ENCODE measurements at regions not wholly inside any gene's neighbourhood (a gene's known extent, or its start where the extent isn't known, plus 50 kb on each side); places are given as distances from the start of the nearest gene placed in this dataset.

- H3K4me3 ChIP-seq (ENCODE audit: low read depth, low read length), result no peak overlapping the region
- no peak for TF ChIP-seq CTCF (IDR thresholded peaks at IDR 0.05; ENCODE audit: insufficient read depth, low read depth, low read length, missing control alignments)
- no peak for DNase-seq (ENCODE audit: low read depth)
Measured at GRCh38 chr18:72114801-72115594, 429.1 kb downstream of the CBLN2 start.

- no peak overlapping the region for H3K4me3 ChIP-seq (ENCODE audit: low read depth, low read length)
- TF ChIP-seq CTCF (IDR thresholded peaks at IDR 0.05; ENCODE audit: insufficient read depth, low read depth, low read length, missing control alignments), result no peak
- no peak for DNase-seq (ENCODE audit: low read depth)
Measured at GRCh38 chr18:72107647-72108383, 436.3 kb downstream of the CBLN2 start.

- DNase-seq (ENCODE audit: low read depth), result no peak
- H3K4me3 ChIP-seq (ENCODE audit: low read depth, low read length), result no peak overlapping the region
- TF ChIP-seq CTCF (IDR thresholded peaks at IDR 0.05; ENCODE audit: insufficient read depth, low read depth, low read length, missing control alignments), result no peak
Measured at GRCh38 chr18:72104851-72105250, 439.3 kb downstream of the CBLN2 start.

- TF ChIP-seq CTCF (IDR thresholded peaks at IDR 0.05; ENCODE audit: insufficient read depth, low read depth, low read length, missing control alignments), result no peak
- no peak for DNase-seq (ENCODE audit: low read depth)
- H3K4me3 ChIP-seq (ENCODE audit: low read depth, low read length), result no peak overlapping the region
Measured at GRCh38 chr18:72102412-72102811, 441.7 kb downstream of the CBLN2 start.

- no peak overlapping the region for H3K4me3 ChIP-seq (ENCODE audit: low read depth, low read length)
- no peak for DNase-seq (ENCODE audit: low read depth)
- no peak for TF ChIP-seq CTCF (IDR thresholded peaks at IDR 0.05; ENCODE audit: insufficient read depth, low read depth, low read length, missing control alignments)
Measured at GRCh38 chr18:72100465-72101004, 443.6 kb downstream of the CBLN2 start.

GRCh38 chr18:72091369-72091768 lies 452.8 kb downstream of the CBLN2 start:
- no peak overlapping the region for H3K4me3 ChIP-seq (ENCODE audit: low read depth, low read length)
- no peak for DNase-seq (ENCODE audit: low read depth)
- no peak for TF ChIP-seq CTCF (IDR thresholded peaks at IDR 0.05; ENCODE audit: insufficient read depth, low read depth, low read length, missing control alignments)

All from GM12865 (cell line).